ENCODE measurements at regions not wholly inside any gene's neighbourhood (a gene's known extent, or its start where the extent isn't known, plus 50 kb on each side); places are given as distances from the start of the nearest gene placed in this dataset.

DNA sequence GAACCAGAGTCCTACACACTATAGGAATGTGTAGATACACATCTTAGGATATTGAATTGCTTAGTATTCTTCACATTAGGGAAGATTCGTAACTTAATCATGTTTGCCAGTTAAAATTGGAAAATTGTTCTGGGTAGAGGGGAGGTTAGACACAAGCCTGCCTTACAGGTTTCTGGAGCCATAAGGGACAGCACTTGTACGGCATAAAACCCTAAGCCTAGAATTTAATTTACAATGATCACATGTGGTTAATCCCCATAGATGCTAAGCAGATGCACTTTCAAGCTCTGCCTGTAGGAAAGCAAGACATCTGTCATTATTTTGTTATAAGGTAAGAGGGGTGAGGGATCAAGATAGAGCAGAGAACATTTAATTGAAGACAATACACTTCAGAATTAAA, 820.7 kb downstream of the NCAM2 start:
- intact Hi-C loops (cut with micrococcal nuclease; ENCODE audit: unreplicated experiment) = no loop called here
- Histone ChIP-seq H2AFZ (no peak overlapping the region), H3K4me3 (no peak overlapping the region), H3K4me1 (replicated peaks; ENCODE audit: insufficient read depth) (no peaks in the 10 kb centered on the region), H3K4me2 (no peak overlapping the region), H3K36me3 (ENCODE audit: low read depth) (no peaks in the 10 kb centered on the region), H3K9me3 (ENCODE audit: insufficient read depth, low read depth) (no peaks in the 10 kb centered on the region), H4K20me1 (ENCODE audit: insufficient read depth) (no peaks in the 10 kb centered on the region), H3F3A (ENCODE audit: insufficient read depth, low read depth) (no peaks in the 10 kb centered on the region), H3K27me3 (ENCODE audit: insufficient read depth, low read depth) (no peaks in the 10 kb centered on the region), H3K9me2 (ENCODE audit: insufficient read depth) (no peaks in the 10 kb centered on the region), H3K79me2 (ENCODE audit: low read depth) (no peaks in the 10 kb centered on the region), H3K27ac (no peak overlapping the region)
- no peak for DNase-seq
- ChIA-PET POLR2A (ENCODE audit: unreplicated experiment) (no interaction called here), CTCF (no interaction called here)
- TF ChIP-seq, protein P1, sequence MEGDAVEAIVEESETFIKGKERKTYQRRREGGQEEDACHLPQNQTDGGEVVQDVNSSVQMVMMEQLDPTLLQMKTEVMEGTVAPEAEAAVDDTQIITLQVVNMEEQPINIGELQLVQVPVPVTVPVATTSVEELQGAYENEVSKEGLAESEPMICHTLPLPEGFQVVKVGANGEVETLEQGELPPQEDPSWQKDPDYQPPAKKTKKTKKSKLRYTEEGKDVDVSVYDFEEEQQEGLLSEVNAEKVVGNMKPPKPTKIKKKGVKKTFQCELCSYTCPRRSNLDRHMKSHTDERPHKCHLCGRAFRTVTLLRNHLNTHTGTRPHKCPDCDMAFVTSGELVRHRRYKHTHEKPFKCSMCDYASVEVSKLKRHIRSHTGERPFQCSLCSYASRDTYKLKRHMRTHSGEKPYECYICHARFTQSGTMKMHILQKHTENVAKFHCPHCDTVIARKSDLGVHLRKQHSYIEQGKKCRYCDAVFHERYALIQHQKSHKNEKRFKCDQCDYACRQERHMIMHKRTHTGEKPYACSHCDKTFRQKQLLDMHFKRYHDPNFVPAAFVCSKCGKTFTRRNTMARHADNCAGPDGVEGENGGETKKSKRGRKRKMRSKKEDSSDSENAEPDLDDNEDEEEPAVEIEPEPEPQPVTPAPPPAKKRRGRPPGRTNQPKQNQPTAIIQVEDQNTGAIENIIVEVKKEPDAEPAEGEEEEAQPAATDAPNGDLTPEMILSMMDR (conservative IDR thresholded peaks at IDR 0.05) = no peak
- no peak for TF ChIP-seq EZH2 (IDR thresholded peaks at IDR 0.05; ENCODE audit: low read depth)
- BruUV-seq (replicated peaks) = no TSS peak

DNA sequence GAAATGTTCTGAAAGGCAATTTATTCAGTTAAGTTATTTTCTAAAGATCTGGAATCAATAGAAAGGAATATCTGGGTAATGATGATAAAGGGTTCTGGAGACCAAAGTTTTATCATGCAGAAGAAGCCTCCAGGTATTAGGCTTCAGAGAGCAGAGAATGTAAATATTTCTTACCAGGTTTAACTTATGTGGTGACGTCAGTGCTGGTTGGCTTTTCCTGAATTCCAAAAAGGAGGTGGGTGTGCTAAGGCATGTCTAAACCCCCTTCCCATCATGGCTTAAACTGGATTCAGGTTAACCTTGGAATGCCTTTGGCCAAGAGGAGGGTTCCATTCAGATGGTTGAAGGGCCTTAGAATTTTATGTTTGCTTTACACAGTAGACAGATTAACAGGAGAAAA, 829.9 kb downstream of the NCAM2 start:
- no peaks in the 10 kb centered on the region for H3K27me3 ChIP-seq (ENCODE audit: insufficient read depth, low read depth)
- no peak overlapping the region for H3K4me2 ChIP-seq
- no peaks in the 10 kb centered on the region for H3K9me2 ChIP-seq (ENCODE audit: insufficient read depth)
- no peak for DNase-seq
- TF ChIP-seq EZH2 (IDR thresholded peaks at IDR 0.05; ENCODE audit: low read depth) = no peak
- TF ChIP-seq, protein P1 (conservative IDR thresholded peaks at IDR 0.05) = no peak
- H3K79me2 ChIP-seq (ENCODE audit: low read depth) = no peaks in the 10 kb centered on the region
- H3F3A ChIP-seq (ENCODE audit: insufficient read depth, low read depth) = no peaks in the 10 kb centered on the region
- no peaks in the 10 kb centered on the region for H3K9me3 ChIP-seq (ENCODE audit: insufficient read depth, low read depth)
- BruUV-seq (replicated peaks) = no TSS peak
- ChIA-PET CTCF (no interaction called here), POLR2A (ENCODE audit: unreplicated experiment) (no interaction called here)
- H2AFZ ChIP-seq = no peak overlapping the region
- H3K36me3 ChIP-seq (ENCODE audit: low read depth) = no peaks in the 10 kb centered on the region
- H3K4me3 ChIP-seq = no peak overlapping the region
- intact Hi-C loops (cut with micrococcal nuclease; ENCODE audit: unreplicated experiment) = no loop called here
- no peaks in the 10 kb centered on the region for H4K20me1 ChIP-seq (ENCODE audit: insufficient read depth)
- no peaks in the 10 kb centered on the region for H3K4me1 ChIP-seq (replicated peaks; ENCODE audit: insufficient read depth)
- no peak overlapping the region for H3K27ac ChIP-seq

DNA sequence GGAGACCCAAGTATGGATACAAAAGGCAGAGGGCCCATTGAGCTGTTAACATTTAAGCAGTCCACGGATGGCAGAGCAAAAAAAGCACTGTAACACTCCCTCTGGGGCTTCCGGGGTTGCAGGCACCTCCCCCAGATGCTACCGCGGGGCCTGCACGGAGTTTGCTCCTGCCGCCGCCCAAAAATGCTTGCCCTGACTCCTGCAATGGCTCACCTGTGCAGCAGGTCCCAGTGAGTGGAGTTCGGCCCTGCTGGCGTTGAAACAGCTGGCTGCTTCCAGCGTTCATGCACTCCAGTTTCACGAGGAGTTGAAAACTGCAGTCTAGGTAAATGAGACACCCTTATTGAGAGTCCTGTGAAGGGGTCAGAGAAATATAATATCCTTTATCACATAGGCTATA, 832.8 kb downstream of the NCAM2 start:
- no peaks in the 10 kb centered on the region for H3K79me2 ChIP-seq (ENCODE audit: low read depth)
- no peak for DNase-seq
- H3K27me3 ChIP-seq (ENCODE audit: insufficient read depth, low read depth) = no peaks in the 10 kb centered on the region
- no peaks in the 10 kb centered on the region for H3F3A ChIP-seq (ENCODE audit: insufficient read depth, low read depth)
- ChIA-PET CTCF (no interaction called here), POLR2A (ENCODE audit: unreplicated experiment) (no interaction called here)
- H3K4me3 ChIP-seq = no peak overlapping the region
- TF ChIP-seq EZH2 (IDR thresholded peaks at IDR 0.05; ENCODE audit: low read depth) = no peak
- TF ChIP-seq, protein P1 (conservative IDR thresholded peaks at IDR 0.05) = no peak
- no peak overlapping the region for H2AFZ ChIP-seq
- no peak overlapping the region for H3K27ac ChIP-seq
- H3K4me1 ChIP-seq (replicated peaks; ENCODE audit: insufficient read depth) = no peaks in the 10 kb centered on the region
- H3K9me3 ChIP-seq (ENCODE audit: insufficient read depth, low read depth) = no peaks in the 10 kb centered on the region
- intact Hi-C loops (cut with micrococcal nuclease; ENCODE audit: unreplicated experiment) = no loop called here
- no peaks in the 10 kb centered on the region for H3K9me2 ChIP-seq (ENCODE audit: insufficient read depth)
- H3K36me3 ChIP-seq (ENCODE audit: low read depth) = no peaks in the 10 kb centered on the region
- H4K20me1 ChIP-seq (ENCODE audit: insufficient read depth) = no peaks in the 10 kb centered on the region
- no peak overlapping the region for H3K4me2 ChIP-seq
- no TSS peak for BruUV-seq (replicated peaks)
